ENCODE measurements at regions not wholly inside any gene's neighbourhood (a gene's known extent, or its start where the extent isn't known, plus 50 kb on each side); places are given as distances from the start of the nearest gene placed in this dataset.

GRCh38 chr12:11958221-11959091 is 112.3 kb upstream of the BCL2L14 start:
- no peak for DNase-seq
- Histone ChIP-seq H3K9me3 (no peaks in the 10 kb centered on the region), H3K4me3 (no peak overlapping the region), H3K36me3 (no peaks in the 10 kb centered on the region), H3K27me3 (no peaks in the 10 kb centered on the region), H3K4me1 (no peaks in the 10 kb centered on the region), H3K27ac (no peak overlapping the region)
- peak; percentile 50 for ATAC-seq
- intact Hi-C loops (cut with DNase I), result no loop called here
- no peak for TF ChIP-seq CTCF (IDR thresholded peaks at IDR 0.05)

- intact Hi-C loops (cut with DNase I), result no loop called here
- H3K4me1 ChIP-seq, result no peaks in the 10 kb centered on the region
- ATAC-seq, result no peak
- no peak for DNase-seq
- no peak for TF ChIP-seq CTCF (IDR thresholded peaks at IDR 0.05)
- H3K36me3 ChIP-seq, result no peaks in the 10 kb centered on the region
- no peak overlapping the region for H3K27ac ChIP-seq
- no peaks in the 10 kb centered on the region for H3K9me3 ChIP-seq
- H3K27me3 ChIP-seq, result no peaks in the 10 kb centered on the region
- no peak overlapping the region for H3K4me3 ChIP-seq
These were observed 111.5 kb upstream of the BCL2L14 start for GRCh38 chr12:11959117-11959823.

- Histone ChIP-seq H3K9me3 (no peaks in the 10 kb centered on the region), H3K36me3 (no peaks in the 10 kb centered on the region), H3K4me1 (no peaks in the 10 kb centered on the region), H3K27ac (no peak overlapping the region), H3K27me3 (no peaks in the 10 kb centered on the region), H3K4me3 (no peak overlapping the region)
- TF ChIP-seq CTCF (IDR thresholded peaks at IDR 0.05), result no peak
- DNase-seq (no peak), ATAC-seq (no peak)
- intact Hi-C loops (cut with DNase I), result no loop called here
These were observed 110.1 kb upstream of the BCL2L14 start for GRCh38 chr12:11960646-11961045.

- Histone ChIP-seq H3K27me3 (no peaks in the 10 kb centered on the region), H3K27ac (no peak overlapping the region), H3K4me3 (no peak overlapping the region), H3K9me3 (no peaks in the 10 kb centered on the region), H3K4me1 (no peaks in the 10 kb centered on the region), H3K36me3 (no peaks in the 10 kb centered on the region)
- no peak for DNase-seq
- intact Hi-C loops (cut with DNase I), result no loop called here
- TF ChIP-seq CTCF (IDR thresholded peaks at IDR 0.05), result no peak
- no peak for ATAC-seq
These were observed 109.1 kb upstream of the BCL2L14 start for GRCh38 chr12:11961686-11962085.

- intact Hi-C loops (cut with DNase I), result no loop called here
- no peak overlapping the region for H3K4me3 ChIP-seq
- no peaks in the 10 kb centered on the region for H3K4me1 ChIP-seq
- TF ChIP-seq CTCF (IDR thresholded peaks at IDR 0.05), result no peak
- H3K9me3 ChIP-seq, result no peaks in the 10 kb centered on the region
- ATAC-seq (peak; percentile 58), DNase-seq (no peak)
- no peaks in the 10 kb centered on the region for H3K36me3 ChIP-seq
- no peak overlapping the region for H3K27ac ChIP-seq
- H3K27me3 ChIP-seq, result no peaks in the 10 kb centered on the region
These were observed 107.9 kb upstream of the BCL2L14 start for GRCh38 chr12:11962860-11963259.

Data from upper lobe of right lung (tissue), 1 donor.